H1 (cell line): ENCODE measurements at regions not wholly inside any gene's neighbourhood (a gene's known extent, or its start where the extent isn't known, plus 50 kb on each side); places are given as distances from the start of the nearest gene placed in this dataset.

Experiments used
- CBX5 ChIP-seq: fragments of 300-800, 300-1000 bp; sonication (generic); IDR thresholded peaks from 2 replicates; pipeline ENCODE4 v1.7.1; 2016; ENCODE audit warnings: antibody characterized with exemption, low read length, low read depth
- GABPA ChIP-seq: IDR thresholded peaks from 2 replicates; pipeline ENCODE4 v1.6.1; 2011; ENCODE audit warnings: mild to moderate bottlenecking, low read length, moderate library complexity, borderline replicate concordance; ENCODE audit not compliant: insufficient read depth
- KDM5A ChIP-seq: fragments of 200-600 bp; IDR thresholded peaks from 2 replicates; pipeline ENCODE4 v1.7.1; 2012; ENCODE audit warnings: mild to moderate bottlenecking, low read length, inconsistent platforms, mixed read lengths

GRCh38 chr3:176861137-176861536, 336.1 kb downstream of the TBL1XR1 start (continued):
- no peak for TF ChIP-seq GABPA
- TF ChIP-seq CBX5 = no peak
- TF ChIP-seq KDM5A = no peak
